Left ventricle myocardium superior (tissue), 1 donor: ENCODE measurements at regions not wholly inside any gene's neighbourhood (a gene's known extent, or its start where the extent isn't known, plus 50 kb on each side); places are given as distances from the start of the nearest gene placed in this dataset.

Experiments
- ATAC-seq: fragments of 200-7000 bp; cut with Tn5 transposase; one replicate; pipeline ENCODE4 v1.9.1; 2020; ENCODE audit warnings: mild to moderate bottlenecking, moderate library complexity
- DNase-seq: peaks from one replicate; pipeline ENCODE4 v3.0.0-alpha.2; 2020
- intact Hi-C: fragments of 100-400 bp; cut with micrococcal nuclease; formaldehyde crosslinking; loops from one replicate; pipeline ENCODE4 v1.11.0; 2022
- donor health status: DM: no; HTN: yes; CAD: no; lungs with severe emphysema.

DNA sequence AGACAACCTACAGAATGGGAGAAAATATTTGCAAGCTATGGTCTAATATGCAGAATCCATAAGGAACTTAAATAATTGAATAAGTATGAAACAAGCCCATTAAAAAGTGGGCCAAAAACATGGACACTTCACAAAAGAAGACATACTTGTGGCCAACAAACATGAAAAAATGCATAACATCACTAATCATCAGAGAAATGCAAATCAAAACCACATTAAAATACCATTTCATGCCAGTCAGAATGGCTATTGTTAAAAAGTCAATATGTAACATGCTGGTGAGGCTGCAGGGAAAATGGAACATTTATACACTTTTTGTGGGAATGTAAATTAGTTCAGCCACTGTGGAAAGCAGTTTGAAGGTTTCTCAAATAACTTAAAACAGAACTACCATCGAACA lies 945.4 kb upstream of the FLRT2 start:
- no peak for ATAC-seq
- intact Hi-C loops = no loop called here

DNA sequence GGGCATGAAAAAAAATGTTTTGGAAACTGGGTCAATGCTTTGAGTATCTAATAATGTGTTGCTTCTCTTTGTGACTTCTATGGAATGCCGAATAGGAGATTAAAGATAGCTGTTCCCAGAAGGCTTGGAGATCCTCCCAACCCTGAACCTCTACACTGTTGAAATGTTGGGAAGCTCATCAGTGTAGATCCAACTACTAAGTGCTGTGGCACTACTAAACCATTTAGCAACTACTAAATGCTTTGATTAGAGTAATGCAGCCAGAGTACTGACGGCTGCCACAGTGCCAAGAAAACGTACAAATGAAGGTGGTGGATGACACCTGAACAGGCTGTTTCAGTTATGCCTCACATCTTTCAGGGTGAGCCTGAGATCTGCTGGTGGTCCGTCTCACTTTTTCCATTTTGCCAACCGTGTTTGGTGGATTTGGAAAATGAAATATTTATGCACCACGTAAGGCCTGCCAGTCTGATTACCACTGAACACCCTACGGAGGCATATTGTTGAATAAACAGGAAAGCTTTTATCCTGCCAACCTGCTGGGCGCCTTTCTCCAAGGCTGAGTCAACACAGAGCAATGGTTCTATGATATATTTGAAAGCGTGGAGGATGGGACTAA lies 938.0 kb upstream of the FLRT2 start:
- intact Hi-C loops = no loop called here
- DNase-seq (no peak), ATAC-seq (no peak)

More for the DNA sequence above, 945.4 kb upstream of the FLRT2 start:
- no peak for DNase-seq

DNA sequence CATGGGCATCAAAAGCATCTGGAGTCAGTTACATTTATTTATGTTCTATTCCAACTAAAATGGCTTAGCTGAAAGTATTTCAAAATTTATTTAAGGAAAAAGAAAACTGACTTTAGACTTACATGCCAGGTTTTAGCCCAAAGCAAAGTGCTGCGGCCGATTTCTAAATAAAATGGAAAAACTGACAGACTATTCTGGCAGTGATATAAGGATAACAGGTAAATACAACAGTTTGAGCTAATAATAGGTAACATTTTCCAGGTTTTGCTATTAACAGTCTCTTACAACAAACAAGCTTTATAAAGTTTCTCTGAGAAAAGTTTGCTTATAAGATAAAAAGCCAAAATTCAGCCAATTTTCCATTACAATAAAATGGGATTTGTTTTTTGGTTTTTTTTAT lies 937.2 kb upstream of the FLRT2 start:
- no peak for ATAC-seq
- DNase-seq = no peak
- intact Hi-C loops = no loop called here

DNA sequence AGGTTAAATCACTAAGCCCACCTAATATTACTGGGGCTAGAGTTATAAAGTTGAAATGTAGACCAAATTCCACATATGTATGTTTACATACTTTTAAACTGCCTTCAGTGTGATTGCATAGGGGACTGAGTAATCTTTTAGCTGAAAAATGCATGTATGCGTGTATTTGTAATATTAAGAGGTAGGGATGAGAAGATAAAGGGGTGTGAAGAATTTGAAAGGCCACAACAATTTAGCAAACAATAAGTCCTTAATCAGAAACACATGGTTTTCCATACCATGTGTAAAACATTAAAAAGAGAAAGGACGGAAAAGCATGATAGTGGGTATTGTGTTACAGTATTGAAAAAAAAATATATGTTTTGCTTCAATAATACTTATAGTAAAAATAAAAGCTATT lies 919.9 kb upstream of the FLRT2 start:
- no peak for ATAC-seq
- DNase-seq = no peak
- intact Hi-C loops = no loop called here

DNA sequence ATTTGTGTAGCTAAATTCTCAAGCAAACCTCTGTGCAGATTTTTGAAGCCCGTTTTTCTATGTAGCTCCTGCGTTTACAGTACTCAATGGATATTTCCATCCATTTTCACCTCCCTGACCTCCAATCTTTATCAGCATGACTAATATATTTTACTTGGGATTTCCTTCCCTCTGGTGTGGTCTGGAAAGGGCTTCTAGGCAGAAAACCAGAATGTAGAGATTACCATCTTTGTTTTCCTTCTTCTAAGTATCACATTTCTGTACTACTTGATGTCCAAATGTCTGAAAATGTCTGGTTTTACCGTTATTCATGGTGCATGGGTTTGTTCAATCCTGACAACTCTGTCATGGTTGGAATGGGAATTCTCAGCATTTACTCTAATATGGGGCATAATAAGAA lies 907.6 kb upstream of the FLRT2 start:
- intact Hi-C loops = no loop called here
- DNase-seq = no peak
- ATAC-seq = no peak

DNA sequence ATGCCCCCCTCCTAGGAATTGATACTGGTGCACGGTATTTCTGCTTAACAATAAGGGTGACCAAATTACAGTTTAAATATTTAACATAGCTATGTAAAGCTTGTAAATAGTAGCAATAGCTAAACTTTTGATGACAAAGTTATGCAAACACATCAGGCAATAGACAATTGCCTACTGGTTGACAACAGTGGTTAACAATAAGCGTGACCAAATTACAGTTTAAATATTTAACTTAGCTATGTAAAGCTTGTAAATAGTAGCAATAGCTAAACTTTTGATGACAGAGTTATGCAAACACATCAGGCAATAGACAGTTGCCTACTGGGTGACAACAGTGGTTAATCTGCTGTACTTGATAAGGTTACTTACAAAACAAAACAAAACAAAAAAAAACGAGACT lies 886.5 kb upstream of the FLRT2 start:
- intact Hi-C loops = no loop called here
- ATAC-seq (no peak), DNase-seq (no peak)

DNA sequence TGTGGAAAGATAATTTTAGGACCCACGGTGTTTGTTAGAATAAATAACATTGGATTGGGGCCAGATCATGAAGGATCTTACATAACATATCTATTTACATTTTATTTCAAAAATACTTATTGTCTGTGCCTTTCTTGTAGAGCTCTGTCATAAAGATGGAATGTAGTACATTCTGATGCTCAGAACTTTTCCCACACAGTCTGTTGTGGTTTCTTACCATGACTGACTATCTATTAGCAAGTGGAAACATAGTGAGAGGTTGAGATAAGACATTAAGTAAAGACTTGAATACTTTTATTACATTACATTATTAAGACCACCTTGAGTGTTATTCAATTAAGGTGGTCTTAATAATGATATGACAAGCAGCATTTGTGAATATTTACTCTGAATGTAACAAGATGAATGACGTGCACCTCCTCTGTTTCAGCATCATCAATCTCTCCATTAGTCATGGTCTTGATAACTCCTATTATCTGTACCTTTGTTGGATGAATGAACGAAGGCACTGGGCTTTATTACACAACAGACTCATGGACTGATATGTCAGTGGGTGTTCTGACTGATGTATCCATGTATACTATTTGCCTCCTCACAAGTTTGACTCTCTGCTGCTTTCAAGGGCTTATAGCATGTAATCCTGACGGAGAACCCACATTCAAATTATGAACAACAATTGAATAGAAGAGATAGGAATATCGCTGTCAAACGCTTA lies 883.0 kb upstream of the FLRT2 start:
- no peak for DNase-seq
- ATAC-seq = no peak
- intact Hi-C loops = no loop called here

DNA sequence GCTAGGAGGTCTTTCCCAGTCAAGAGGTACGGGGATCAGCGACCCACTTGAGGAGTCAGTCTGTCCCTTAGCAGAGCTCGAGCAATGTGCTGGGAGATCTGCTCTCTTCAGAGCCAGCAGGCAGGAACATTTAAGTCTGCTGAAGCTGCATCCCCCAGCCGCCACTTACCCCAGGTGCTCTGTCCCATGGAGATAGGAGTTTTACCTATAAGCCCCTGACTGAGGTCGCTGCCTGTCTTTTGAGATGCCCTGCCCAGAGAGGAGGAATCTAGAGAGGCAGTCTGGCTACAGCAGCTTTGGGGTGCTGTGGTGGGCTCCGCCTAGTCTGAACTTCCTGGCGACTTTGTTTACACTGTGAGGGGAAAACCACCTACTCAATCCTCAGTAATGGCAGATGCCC lies 874.9 kb upstream of the FLRT2 start:
- ATAC-seq = no peak
- DNase-seq = peak; percentile 11
- intact Hi-C loops = no loop called here

DNA sequence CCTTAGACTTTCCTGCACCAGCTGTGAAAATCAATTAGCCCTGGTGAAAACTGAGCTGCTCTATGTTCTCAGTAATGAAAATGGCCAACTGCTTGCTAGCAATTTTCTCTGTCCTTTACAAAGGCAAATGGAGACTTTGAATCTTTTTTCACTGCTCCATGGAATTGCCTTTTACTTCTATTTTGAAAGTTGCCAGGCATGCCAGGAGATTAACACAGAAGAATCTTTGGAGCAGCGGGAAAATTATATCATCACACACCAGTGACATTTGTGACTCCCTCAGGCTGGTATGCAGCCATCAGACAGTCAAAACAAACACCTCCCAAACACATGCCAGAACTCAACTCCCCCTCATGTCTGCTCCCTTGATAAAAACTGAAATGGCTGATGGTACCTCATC lies 872.0 kb upstream of the FLRT2 start:
- DNase-seq (no peak), ATAC-seq (no peak)
- intact Hi-C loops = no loop called here

DNA sequence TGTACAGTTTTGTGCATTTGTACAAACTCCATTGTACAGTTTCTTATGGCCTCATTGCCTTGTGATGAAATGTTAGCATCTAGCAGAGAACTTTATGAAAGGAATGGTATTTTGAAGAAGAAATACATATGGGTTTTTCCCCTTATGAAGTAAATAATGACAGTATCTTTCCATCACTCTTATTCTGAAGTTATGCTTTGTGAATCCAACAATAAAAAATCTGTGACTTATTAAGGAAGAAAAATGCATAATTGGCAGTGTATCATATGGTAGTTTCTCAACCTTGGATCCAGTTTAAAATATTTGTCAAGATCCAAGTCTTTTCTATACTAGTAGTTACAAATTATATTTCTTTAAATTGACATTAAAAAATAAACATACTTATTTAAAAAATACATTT lies 859.1 kb upstream of the FLRT2 start:
- no peak for ATAC-seq
- no peak for DNase-seq
- intact Hi-C loops = no loop called here

DNA sequence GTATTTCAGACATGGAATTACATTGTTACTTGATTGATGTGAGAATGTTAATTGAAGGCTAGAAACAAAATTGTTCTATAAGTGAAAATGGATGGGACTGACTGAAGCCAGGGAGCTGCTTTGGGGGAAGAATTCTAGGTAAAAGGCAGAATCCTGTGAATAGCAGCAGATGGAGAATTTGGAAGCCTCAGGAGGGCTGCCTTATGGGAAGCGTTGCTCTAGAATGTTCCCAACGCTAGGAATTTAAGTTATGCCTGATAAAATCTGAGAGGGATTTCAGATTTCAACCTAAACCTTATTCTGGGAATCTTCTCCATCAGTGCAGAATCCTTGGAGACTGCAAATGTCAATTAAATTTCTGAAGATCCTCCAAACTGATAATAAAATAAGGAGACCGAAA lies 858.2 kb upstream of the FLRT2 start:
- ATAC-seq = no peak
- no peak for DNase-seq
- intact Hi-C loops = no loop called here

DNA sequence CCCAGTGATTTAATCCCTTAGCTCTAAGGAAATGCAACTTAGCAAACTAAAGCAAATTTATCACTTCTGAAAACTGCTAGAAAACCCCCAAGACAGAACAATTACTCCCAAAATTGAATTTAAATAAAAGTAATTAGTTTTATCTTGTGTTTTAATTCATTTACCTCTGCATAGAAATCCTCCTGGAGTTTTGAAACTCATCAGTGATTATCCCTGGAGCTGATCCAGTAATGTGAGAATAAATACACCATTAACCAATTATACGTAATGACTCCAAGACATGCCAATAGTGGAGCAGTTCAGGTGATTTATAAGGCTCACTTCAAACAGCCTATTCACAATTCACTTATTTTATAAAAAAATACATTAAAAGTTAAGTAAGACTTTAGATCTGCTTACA lies 855.3 kb upstream of the FLRT2 start:
- intact Hi-C loops = no loop called here
- DNase-seq = no peak
- ATAC-seq = no peak

DNA sequence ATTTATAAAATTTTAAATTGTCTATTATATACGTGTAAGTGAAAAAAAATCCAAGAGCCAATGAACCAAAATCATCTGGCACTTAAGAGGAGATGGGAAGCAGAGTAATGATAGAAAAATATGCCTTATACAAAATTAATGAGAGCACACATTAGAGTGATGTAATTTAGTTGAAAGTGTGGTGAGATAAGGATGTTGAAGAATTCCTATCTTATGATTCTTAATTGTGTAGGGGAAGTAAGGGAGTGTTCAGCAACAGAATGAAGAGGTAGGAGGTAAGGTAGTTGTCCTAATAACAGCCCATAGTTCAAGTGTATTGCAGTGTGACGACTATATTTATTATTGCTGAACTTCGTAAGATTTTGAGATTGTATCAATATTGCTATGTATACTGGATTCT lies 843.4 kb upstream of the FLRT2 start:
- intact Hi-C loops = no loop called here
- ATAC-seq (no peak), DNase-seq (no peak)

DNA sequence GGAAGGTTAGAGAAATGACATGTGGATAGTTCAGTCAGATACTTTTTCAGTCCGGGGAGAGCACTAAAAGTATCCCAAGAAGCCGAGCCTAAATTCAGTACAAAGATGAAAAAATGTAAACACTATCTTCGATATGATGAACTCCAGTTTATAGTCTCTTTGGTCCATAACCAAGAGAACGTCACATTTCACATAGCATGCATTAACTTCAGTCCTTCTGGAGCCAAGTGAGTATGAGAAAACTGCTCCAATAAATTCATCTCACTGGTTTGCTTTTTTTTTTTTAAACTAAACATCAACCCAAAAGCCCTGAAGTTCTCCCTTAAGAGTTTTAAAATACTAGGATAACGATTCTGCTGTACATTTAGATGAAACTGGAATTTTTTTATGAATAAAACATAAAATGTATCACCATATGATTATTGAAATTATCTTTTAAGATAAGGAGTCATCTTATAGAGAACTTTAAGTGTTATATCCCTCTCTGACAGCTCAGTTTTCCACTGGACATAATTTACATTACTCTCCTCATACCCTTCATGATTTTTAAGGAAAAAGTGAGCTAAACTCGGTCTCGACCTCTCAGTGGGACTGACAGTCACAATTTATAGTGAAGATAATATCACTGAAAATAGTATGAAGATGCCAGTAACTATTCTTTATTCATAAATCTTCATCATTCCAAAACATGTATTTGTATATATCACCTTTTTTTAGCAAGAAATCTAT lies 841.5 kb upstream of the FLRT2 start:
- DNase-seq (no peak), ATAC-seq (no peak)
- intact Hi-C loops = no loop called here

DNA sequence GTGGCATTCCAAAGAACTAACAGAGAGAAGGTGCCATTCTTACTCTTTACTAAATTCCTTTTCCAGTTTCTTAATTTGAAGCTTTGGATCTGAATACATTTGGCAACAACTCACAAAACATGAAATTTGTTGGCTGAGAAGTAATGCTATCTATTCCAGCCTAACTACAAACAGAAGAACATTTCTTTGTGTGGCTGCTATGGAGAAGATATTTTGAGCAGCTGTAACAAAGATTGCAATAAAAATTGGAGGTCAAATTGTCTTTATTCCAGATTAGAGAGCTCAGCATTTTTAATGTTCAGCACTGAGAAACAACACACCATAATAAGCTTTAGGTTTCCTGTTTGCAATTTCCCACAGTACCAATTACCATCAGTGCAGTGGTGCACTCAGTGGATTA lies 835.8 kb upstream of the FLRT2 start:
- DNase-seq = no peak
- ATAC-seq = no peak
- intact Hi-C loops = no loop called here

DNA sequence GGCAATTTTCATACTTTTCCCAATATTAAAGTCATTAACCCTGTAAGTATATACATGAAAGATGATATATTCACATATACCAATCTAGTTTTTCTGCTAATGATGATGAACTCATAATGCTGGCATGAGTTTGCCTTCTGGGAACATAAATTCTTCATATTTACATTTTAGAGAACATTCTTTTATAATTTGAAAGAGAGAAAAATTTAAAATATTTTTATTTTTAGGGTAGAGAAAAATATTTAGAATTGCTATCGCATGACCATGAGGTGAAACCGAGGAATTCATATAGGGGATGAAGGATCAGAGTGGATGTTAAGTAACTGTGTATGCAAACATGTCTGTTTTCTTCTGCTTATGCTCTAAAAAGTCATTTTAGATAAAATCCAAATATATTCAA lies 825.3 kb upstream of the FLRT2 start:
- no peak for DNase-seq
- no peak for ATAC-seq

DNA sequence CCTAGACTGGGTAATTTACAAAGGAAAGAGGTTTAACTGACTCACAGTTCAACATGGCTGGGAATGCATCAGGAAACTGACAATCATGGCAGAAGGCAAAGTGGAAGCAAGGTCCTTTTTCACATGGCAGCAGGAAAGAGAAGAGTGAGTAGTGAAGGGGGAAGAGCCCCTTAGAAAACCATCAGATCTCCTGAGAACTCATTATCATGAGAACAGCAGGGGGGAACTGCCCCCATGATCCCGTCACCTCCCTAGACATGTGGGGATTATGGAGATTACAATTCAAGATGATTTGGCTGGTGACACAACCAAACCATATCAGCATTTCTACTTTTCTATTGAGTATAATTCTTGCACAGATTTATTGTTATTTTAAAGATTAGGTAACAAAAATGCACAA lies 822.1 kb upstream of the FLRT2 start:
- intact Hi-C loops = no loop called here
- ATAC-seq = no peak
- DNase-seq = no peak

More for the DNA sequence above, 825.3 kb upstream of the FLRT2 start:
- intact Hi-C loops = no loop called here

DNA sequence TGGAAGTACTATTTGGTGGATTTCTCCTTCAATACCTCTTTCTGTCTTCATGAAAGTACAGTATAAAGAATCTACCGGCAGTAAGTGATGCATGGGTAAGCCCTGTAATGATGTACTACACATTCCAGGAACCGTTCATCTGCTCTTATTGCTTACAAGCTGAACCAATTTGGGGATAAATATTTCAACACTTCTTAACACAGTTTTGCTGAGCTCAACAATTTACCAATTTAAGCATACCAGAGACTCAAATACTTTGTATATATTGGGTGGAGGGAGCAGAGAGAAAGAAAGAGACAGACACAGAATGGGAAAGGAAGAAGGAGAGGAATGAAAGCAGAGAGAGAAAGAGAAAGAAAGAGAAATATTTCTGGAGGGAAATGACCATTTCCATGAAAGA lies 821.1 kb upstream of the FLRT2 start:
- intact Hi-C loops = no loop called here
- ATAC-seq (no peak), DNase-seq (no peak)

DNA sequence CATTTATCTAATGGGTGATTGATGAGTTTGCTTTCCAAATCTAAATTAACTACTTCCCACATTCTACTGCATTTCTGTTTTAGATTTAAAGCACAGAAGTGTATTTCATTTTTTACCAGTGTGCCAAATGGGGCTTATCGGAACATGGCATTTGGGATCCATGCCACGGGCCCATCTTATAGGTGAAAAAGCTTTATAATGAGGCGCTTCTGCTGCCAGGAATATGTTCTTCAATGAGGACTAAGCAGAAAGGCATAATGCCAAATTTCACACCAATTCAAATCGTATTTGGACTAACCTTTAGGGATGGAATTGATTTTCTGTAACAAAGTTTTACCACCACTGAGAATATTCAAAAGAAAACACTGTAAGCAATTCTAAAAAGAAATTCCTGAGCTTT lies 803.5 kb upstream of the FLRT2 start:
- ATAC-seq = no peak
- intact Hi-C loops = no loop called here
- DNase-seq = no peak

DNA sequence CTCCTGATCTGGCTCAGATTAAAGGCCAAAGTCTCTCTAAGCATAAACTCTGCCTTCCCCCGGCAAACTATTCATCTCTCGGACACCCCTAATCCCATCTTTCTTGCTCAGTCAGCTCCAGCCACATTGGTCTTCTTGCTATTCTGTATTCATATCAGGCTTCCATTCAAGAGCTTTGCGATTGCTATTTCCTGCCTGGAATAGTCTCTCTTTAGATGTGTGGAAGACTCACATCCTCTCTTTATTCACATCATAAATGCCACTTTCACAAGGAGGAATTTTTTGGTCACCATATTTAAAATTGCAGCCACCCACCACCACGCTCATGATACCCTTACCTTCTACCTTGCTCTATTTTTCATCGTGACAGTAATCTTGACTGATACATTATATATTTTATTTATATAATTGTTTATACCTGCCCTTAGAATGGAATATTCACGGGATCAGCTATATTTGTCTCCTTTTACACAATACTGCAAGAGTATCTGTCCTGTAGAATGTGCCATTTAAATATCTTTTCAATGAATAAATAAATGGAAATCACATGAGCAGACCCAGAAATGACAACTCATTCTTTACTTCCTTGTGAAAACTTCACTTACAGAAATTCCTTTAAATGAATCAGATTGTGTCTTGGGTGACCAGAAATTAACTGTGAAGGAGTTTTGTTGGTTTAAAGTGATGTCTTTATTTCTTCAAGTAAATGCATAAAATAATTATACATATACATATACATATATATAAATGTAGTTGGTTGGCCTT lies 780.6 kb upstream of the FLRT2 start:
- DNase-seq (no peak), ATAC-seq (no peak)
- intact Hi-C loops = no loop called here
